ENCODE measurements at regions not wholly inside any gene's neighbourhood (a gene's known extent, or its start where the extent isn't known, plus 50 kb on each side); places are given as distances from the start of the nearest gene placed in this dataset.

GRCh38 chr5:112570708-112571444 lies 151.8 kb upstream of the EPB41L4A start:
- Histone ChIP-seq H3K4me1 (no peaks in the 10 kb centered on the region), H3K36me3 (ENCODE audit: control insufficient read depth, insufficient read depth, low read length) (no peaks in the 10 kb centered on the region), H3K4me3 (ENCODE audit: low read depth, low read length) (no peak overlapping the region), H3K9me3 (no peaks in the 10 kb centered on the region), H3K27me3 (replicated peaks; ENCODE audit: control insufficient read depth, insufficient read depth, low read length) (no peaks in the 10 kb centered on the region)
- ChIA-PET CTCF (no interaction called here), POLR2A (no interaction called here)
- intact Hi-C loops (cut with micrococcal nuclease; ENCODE audit: unreplicated experiment), result no loop called here
- Mint-ChIP-seq H3K4me3 (ENCODE audit: unreplicated experiment) (no peak overlapping the region), H3K9me3 (ENCODE audit: unreplicated experiment) (peaks cover 7% of the 10 kb centered on the region), H3K27ac (ENCODE audit: unreplicated experiment) (no peak overlapping the region), H3K36me3 (ENCODE audit: insufficient read depth, unreplicated experiment) (no peaks in the 10 kb centered on the region), H3K4me1 (ENCODE audit: low read depth, unreplicated experiment) (no peaks in the 10 kb centered on the region), H3K27me3 (ENCODE audit: insufficient read depth, unreplicated experiment) (peaks cover 16% of the 10 kb centered on the region)
- TF ChIP-seq, protein P1, sequence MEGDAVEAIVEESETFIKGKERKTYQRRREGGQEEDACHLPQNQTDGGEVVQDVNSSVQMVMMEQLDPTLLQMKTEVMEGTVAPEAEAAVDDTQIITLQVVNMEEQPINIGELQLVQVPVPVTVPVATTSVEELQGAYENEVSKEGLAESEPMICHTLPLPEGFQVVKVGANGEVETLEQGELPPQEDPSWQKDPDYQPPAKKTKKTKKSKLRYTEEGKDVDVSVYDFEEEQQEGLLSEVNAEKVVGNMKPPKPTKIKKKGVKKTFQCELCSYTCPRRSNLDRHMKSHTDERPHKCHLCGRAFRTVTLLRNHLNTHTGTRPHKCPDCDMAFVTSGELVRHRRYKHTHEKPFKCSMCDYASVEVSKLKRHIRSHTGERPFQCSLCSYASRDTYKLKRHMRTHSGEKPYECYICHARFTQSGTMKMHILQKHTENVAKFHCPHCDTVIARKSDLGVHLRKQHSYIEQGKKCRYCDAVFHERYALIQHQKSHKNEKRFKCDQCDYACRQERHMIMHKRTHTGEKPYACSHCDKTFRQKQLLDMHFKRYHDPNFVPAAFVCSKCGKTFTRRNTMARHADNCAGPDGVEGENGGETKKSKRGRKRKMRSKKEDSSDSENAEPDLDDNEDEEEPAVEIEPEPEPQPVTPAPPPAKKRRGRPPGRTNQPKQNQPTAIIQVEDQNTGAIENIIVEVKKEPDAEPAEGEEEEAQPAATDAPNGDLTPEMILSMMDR (IDR thresholded peaks at IDR 0.05; ENCODE audit: insufficient read depth in 1 of 2, low read depth in 1 of 2, low read length in 1 of 2, severe bottlenecking in 1 of 2, unreplicated experiment in 1 of 2), result no peak
- DNase-seq, result no peak
- no TSS peak for BruUV-seq (replicated peaks)

GRCh38 chr5:112573441-112573840 lies 154.4 kb upstream of the EPB41L4A start:
- Mint-ChIP-seq H3K27ac (ENCODE audit: unreplicated experiment) (no peak overlapping the region), H3K36me3 (ENCODE audit: insufficient read depth, unreplicated experiment) (no peaks in the 10 kb centered on the region), H3K4me3 (ENCODE audit: unreplicated experiment) (no peak overlapping the region), H3K9me3 (ENCODE audit: unreplicated experiment) (no peaks in the 10 kb centered on the region), H3K27me3 (ENCODE audit: insufficient read depth, unreplicated experiment) (peaks cover 13% of the 10 kb centered on the region), H3K4me1 (ENCODE audit: low read depth, unreplicated experiment) (no peaks in the 10 kb centered on the region)
- no peaks in the 10 kb centered on the region; the same call in 1 of the 2 replicates for H3K27me3 ChIP-seq (replicated peaks; ENCODE audit: control insufficient read depth, insufficient read depth, low read length)
- intact Hi-C loops (cut with micrococcal nuclease; ENCODE audit: unreplicated experiment), result no loop called here
- DNase-seq, result no peak
- no peaks in the 10 kb centered on the region for H3K36me3 ChIP-seq (ENCODE audit: control insufficient read depth, insufficient read depth, low read length)
- ChIA-PET CTCF (no interaction called here), POLR2A (no interaction called here)
- TF ChIP-seq, protein P1 (IDR thresholded peaks at IDR 0.05; ENCODE audit: insufficient read depth in 1 of 2, low read depth in 1 of 2, low read length in 1 of 2, severe bottlenecking in 1 of 2, unreplicated experiment in 1 of 2), result no peak
- H3K4me1 ChIP-seq, result no peaks in the 10 kb centered on the region
- BruUV-seq (replicated peaks), result no TSS peak
- no peak overlapping the region for H3K4me3 ChIP-seq (ENCODE audit: low read depth, low read length)
- no peaks in the 10 kb centered on the region for H3K9me3 ChIP-seq

GRCh38 chr5:112574536-112574935 lies 155.5 kb upstream of the EPB41L4A start:
- TF ChIP-seq, protein P1 (IDR thresholded peaks at IDR 0.05; ENCODE audit: insufficient read depth in 1 of 2, low read depth in 1 of 2, low read length in 1 of 2, severe bottlenecking in 1 of 2, unreplicated experiment in 1 of 2), result no peak
- BruUV-seq (replicated peaks), result no TSS peak
- Histone ChIP-seq H3K4me3 (ENCODE audit: low read depth, low read length) (no peak overlapping the region), H3K9me3 (no peaks in the 10 kb centered on the region), H3K27me3 (replicated peaks; ENCODE audit: control insufficient read depth, insufficient read depth, low read length) (no peaks in the 10 kb centered on the region; the same call in 1 of the 2 replicates), H3K4me1 (no peaks in the 10 kb centered on the region), H3K36me3 (ENCODE audit: control insufficient read depth, insufficient read depth, low read length) (no peaks in the 10 kb centered on the region)
- Mint-ChIP-seq H3K27ac (ENCODE audit: unreplicated experiment) (no peak overlapping the region), H3K27me3 (ENCODE audit: insufficient read depth, unreplicated experiment) (peaks cover 13% of the 10 kb centered on the region), H3K9me3 (ENCODE audit: unreplicated experiment) (no peaks in the 10 kb centered on the region), H3K36me3 (ENCODE audit: insufficient read depth, unreplicated experiment) (no peaks in the 10 kb centered on the region), H3K4me1 (ENCODE audit: low read depth, unreplicated experiment) (no peaks in the 10 kb centered on the region), H3K4me3 (ENCODE audit: unreplicated experiment) (no peak overlapping the region)
- ChIA-PET POLR2A (no interaction called here), CTCF (no interaction called here)
- no peak for DNase-seq
- intact Hi-C loops (cut with micrococcal nuclease; ENCODE audit: unreplicated experiment), result no loop called here
